ENCODE measurements at regions not wholly inside any gene's neighbourhood (a gene's known extent, or its start where the extent isn't known, plus 50 kb on each side); places are given as distances from the start of the nearest gene placed in this dataset.
A peak's percentile ranks its signal among the peaks of the same experiment; 100 is the strongest.

DNA sequence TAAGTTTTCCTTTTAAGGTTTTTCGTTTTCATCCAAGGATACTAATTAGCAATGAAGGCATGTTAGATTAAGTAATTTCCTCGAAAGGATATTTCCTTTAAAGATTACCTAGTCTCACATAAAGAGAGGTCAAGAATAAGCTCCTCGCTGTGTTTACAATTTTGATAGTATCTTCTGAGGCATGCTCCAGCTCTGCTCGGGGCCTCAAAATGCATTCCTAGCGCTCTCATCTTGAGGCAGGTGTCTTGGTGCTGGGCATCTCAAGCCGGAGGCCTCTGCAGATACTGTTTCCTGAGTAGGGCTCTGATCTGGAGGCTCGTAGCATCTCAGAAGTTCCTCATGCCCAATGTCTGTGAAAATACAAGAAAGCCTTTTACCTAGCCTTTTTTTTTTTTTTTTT lies 128.6 kb upstream of the SNX19 start:
- WGBS (ENCODE audit: insufficient coverage) = 89% methylated on average over 6 of the region's 7 CpGs
- no peak for DNase-seq
- ChIA-PET CTCF (interaction anchor here (0.6 kb wide), 1 partner anchor 1244 kb away, joined by 4 read pairs; no protein-coding TSS in a partner anchor), POLR2A (no interaction called here)
- Histone ChIP-seq H3K27me3 (replicated peaks in 2 of 5; ENCODE audit: control insufficient read depth in 4 of 5, insufficient read depth in 5 of 5, low read length in 4 of 5) (peaks cover 0 to 13% (median 2%) of the 10 kb centered on the region in 5 experiments), H3K36me3 (ENCODE audit: control insufficient read depth in 4 of 4, insufficient read depth in 4 of 4, low read length in 3 of 4) (no peaks in the 10 kb centered on the region), H3K4me1 (ENCODE audit: control extremely low read depth in 1 of 4, control insufficient read depth in 4 of 4, insufficient read depth in 4 of 4, low read length in 3 of 4) (no peaks in the 10 kb centered on the region), H3K4me3 (ENCODE audit: control insufficient read depth in 1 of 7, extremely low read depth in 1 of 7, insufficient read depth in 4 of 7, low read depth in 2 of 7, low read length in 6 of 7) (no peak overlapping the region), H3K9me3 (ENCODE audit: control extremely low read depth in 1 of 5, control insufficient read depth in 4 of 5, insufficient read depth in 2 of 5, low read depth in 1 of 5, low read length in 4 of 5) (peaks cover 0 to 2% (median 0%) of the 10 kb centered on the region in 5 experiments), H3K27ac (ENCODE audit: insufficient read depth in 1 of 2, low read depth in 1 of 2, low read length in 2 of 2, poor library complexity in 1 of 2, severe bottlenecking in 2 of 2) (no peak overlapping the region)

DNA sequence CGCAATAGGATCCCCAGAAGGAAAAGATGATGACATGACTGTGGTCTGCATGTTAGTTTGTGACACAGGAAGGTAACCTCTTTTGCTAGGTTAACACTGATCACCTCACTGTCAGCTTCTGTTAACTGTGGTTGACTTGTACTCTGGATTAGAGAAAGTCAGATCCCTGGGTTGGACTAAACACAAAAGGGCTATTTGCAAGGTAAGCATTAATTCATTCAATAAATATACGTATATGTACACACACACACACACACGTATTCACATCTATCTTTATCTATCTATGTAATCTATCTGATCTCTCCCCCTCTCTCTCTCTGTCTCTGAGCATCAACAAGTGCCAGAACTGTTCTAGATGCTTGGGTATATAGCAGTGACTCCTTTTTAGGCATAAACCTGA lies 136.1 kb upstream of the SNX19 start:
- POLR2A ChIA-PET = no interaction called here
- Histone ChIP-seq H3K9me3 (ENCODE audit: control extremely low read depth in 1 of 5, control insufficient read depth in 4 of 5, insufficient read depth in 2 of 5, low read depth in 1 of 5, low read length in 4 of 5) (peaks cover 0 to 2% (median 0%) of the 10 kb centered on the region in 5 experiments), H3K36me3 (ENCODE audit: control insufficient read depth in 4 of 4, insufficient read depth in 4 of 4, low read length in 3 of 4) (no peaks in the 10 kb centered on the region), H3K4me1 (ENCODE audit: control extremely low read depth in 1 of 4, control insufficient read depth in 4 of 4, insufficient read depth in 4 of 4, low read length in 3 of 4) (no peaks in the 10 kb centered on the region), H3K27me3 (replicated peaks in 2 of 5; ENCODE audit: control insufficient read depth in 4 of 5, insufficient read depth in 5 of 5, low read length in 4 of 5) (peaks cover 2 to 33% (median 8%) of the 10 kb centered on the region in 5 experiments), H3K4me3 (ENCODE audit: control insufficient read depth in 1 of 7, extremely low read depth in 1 of 7, insufficient read depth in 4 of 7, low read depth in 2 of 7, low read length in 6 of 7) (no peak overlapping the region), H3K27ac (ENCODE audit: insufficient read depth in 1 of 2, low read depth in 1 of 2, low read length in 2 of 2, poor library complexity in 1 of 2, severe bottlenecking in 2 of 2) (no peak overlapping the region)
- CTCF ChIA-PET = no interaction called here
- WGBS (ENCODE audit: insufficient coverage) = 93% methylated on average over 2 of the region's 3 CpGs
- no peak for DNase-seq

- Histone ChIP-seq H3K9me3 (ENCODE audit: control extremely low read depth in 1 of 5, control insufficient read depth in 4 of 5, insufficient read depth in 2 of 5, low read depth in 1 of 5, low read length in 4 of 5) (no peaks in the 10 kb centered on the region), H3K36me3 (ENCODE audit: control insufficient read depth in 4 of 4, insufficient read depth in 4 of 4, low read length in 3 of 4) (no peaks in the 10 kb centered on the region), H3K4me3 (ENCODE audit: control insufficient read depth in 1 of 7, extremely low read depth in 1 of 7, insufficient read depth in 4 of 7, low read depth in 2 of 7, low read length in 6 of 7) (no peak overlapping the region), H3K4me1 (ENCODE audit: control extremely low read depth in 1 of 4, control insufficient read depth in 4 of 4, insufficient read depth in 4 of 4, low read length in 3 of 4) (no peaks in the 10 kb centered on the region), H3K27ac (ENCODE audit: insufficient read depth in 1 of 2, low read depth in 1 of 2, low read length in 2 of 2, poor library complexity in 1 of 2, severe bottlenecking in 2 of 2) (no peak overlapping the region), H3K27me3 (replicated peaks in 2 of 5; ENCODE audit: control insufficient read depth in 4 of 5, insufficient read depth in 5 of 5, low read length in 4 of 5) (peaks cover 2 to 29% (median 10%) of the 10 kb centered on the region in 5 experiments)
- no peak for DNase-seq
- ChIA-PET CTCF (interaction anchor here (1.4 kb wide), 1 partner anchor 9 kb away, joined by 3 read pairs; no protein-coding TSS in a partner anchor), POLR2A (no interaction called here)
- 50% methylated on average over 1 of the region's 2 CpGs for WGBS (ENCODE audit: insufficient coverage)
Measured at GRCh38 chr11:131056036-131056435, 139.8 kb upstream of the SNX19 start.

DNA sequence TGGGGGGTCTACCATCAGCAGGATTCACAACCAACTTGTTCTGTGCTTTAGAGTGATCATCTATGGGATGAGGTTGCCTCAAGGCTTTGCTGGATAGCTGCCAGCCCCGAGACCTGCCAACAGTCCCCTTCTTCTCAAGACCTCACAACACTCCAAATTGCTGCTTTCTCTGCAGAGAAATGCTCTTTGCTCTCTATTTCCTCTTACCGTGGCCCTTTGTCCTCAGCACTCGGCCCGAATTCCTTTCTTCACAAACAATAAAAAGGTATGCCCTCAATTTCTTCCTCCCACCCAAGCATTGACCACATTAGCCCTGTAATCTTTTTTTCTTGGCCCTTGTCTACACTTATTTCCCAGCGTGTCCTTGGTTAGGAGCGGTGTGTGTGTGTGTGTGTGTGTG lies 147.4 kb upstream of the SNX19 start:
- Histone ChIP-seq H3K36me3 (ENCODE audit: control insufficient read depth in 4 of 4, insufficient read depth in 4 of 4, low read length in 3 of 4) (no peaks in the 10 kb centered on the region), H3K9me3 (ENCODE audit: control extremely low read depth in 1 of 5, control insufficient read depth in 4 of 5, insufficient read depth in 2 of 5, low read depth in 1 of 5, low read length in 4 of 5) (no peaks in the 10 kb centered on the region), H3K27me3 (replicated peaks in 2 of 5; ENCODE audit: control insufficient read depth in 4 of 5, insufficient read depth in 5 of 5, low read length in 4 of 5) (peaks cover 0 to 12% (median 6%) of the 10 kb centered on the region in 5 experiments), H3K4me1 (ENCODE audit: control extremely low read depth in 1 of 4, control insufficient read depth in 4 of 4, insufficient read depth in 4 of 4, low read length in 3 of 4) (no peaks in the 10 kb centered on the region), H3K27ac (ENCODE audit: insufficient read depth in 1 of 2, low read depth in 1 of 2, low read length in 2 of 2, poor library complexity in 1 of 2, severe bottlenecking in 2 of 2) (no peak overlapping the region), H3K4me3 (ENCODE audit: control insufficient read depth in 1 of 7, extremely low read depth in 1 of 7, insufficient read depth in 4 of 7, low read depth in 2 of 7, low read length in 6 of 7) (no peak overlapping the region)
- POLR2A ChIA-PET = no interaction called here
- DNase-seq = no peak
- 90% methylated on average over 3 of the region's 6 CpGs for WGBS (ENCODE audit: insufficient coverage)
- CTCF ChIA-PET = interaction anchor here (1.0 to 6.6 kb wide), 5 partner anchors 154 to 613 kb away, joined by 3 to 58 read pairs (median 3); no protein-coding TSS in a partner anchor

- DNase-seq = peak; percentile 44 to 68 (median 55)
- Histone ChIP-seq H3K4me3 (ENCODE audit: control insufficient read depth in 1 of 7, extremely low read depth in 1 of 7, insufficient read depth in 4 of 7, low read depth in 2 of 7, low read length in 6 of 7) (no peak overlapping the region), H3K4me1 (ENCODE audit: control extremely low read depth in 1 of 4, control insufficient read depth in 4 of 4, insufficient read depth in 4 of 4, low read length in 3 of 4) (no peaks in the 10 kb centered on the region), H3K27ac (ENCODE audit: insufficient read depth in 1 of 2, low read depth in 1 of 2, low read length in 2 of 2, poor library complexity in 1 of 2, severe bottlenecking in 2 of 2) (no peak overlapping the region), H3K36me3 (ENCODE audit: control insufficient read depth in 4 of 4, insufficient read depth in 4 of 4, low read length in 3 of 4) (no peaks in the 10 kb centered on the region), H3K9me3 (ENCODE audit: control extremely low read depth in 1 of 5, control insufficient read depth in 4 of 5, insufficient read depth in 2 of 5, low read depth in 1 of 5, low read length in 4 of 5) (no peaks in the 10 kb centered on the region), H3K27me3 (replicated peaks in 2 of 5; ENCODE audit: control insufficient read depth in 4 of 5, insufficient read depth in 5 of 5, low read length in 4 of 5) (peaks cover 0 to 12% (median 5%) of the 10 kb centered on the region in 5 experiments)
- POLR2A ChIA-PET = no interaction called here
- 13% methylated on average over 7 of the region's 12 CpGs for WGBS (ENCODE audit: insufficient coverage)
- CTCF ChIA-PET = interaction anchor here (0.7 to 6.6 kb wide), 25 partner anchors 15 to 1093 kb away, joined by 3 to 58 read pairs (median 4); no protein-coding TSS in a partner anchor
Measured at GRCh38 chr11:131064373-131064991, 148.2 kb upstream of the SNX19 start.

DNA sequence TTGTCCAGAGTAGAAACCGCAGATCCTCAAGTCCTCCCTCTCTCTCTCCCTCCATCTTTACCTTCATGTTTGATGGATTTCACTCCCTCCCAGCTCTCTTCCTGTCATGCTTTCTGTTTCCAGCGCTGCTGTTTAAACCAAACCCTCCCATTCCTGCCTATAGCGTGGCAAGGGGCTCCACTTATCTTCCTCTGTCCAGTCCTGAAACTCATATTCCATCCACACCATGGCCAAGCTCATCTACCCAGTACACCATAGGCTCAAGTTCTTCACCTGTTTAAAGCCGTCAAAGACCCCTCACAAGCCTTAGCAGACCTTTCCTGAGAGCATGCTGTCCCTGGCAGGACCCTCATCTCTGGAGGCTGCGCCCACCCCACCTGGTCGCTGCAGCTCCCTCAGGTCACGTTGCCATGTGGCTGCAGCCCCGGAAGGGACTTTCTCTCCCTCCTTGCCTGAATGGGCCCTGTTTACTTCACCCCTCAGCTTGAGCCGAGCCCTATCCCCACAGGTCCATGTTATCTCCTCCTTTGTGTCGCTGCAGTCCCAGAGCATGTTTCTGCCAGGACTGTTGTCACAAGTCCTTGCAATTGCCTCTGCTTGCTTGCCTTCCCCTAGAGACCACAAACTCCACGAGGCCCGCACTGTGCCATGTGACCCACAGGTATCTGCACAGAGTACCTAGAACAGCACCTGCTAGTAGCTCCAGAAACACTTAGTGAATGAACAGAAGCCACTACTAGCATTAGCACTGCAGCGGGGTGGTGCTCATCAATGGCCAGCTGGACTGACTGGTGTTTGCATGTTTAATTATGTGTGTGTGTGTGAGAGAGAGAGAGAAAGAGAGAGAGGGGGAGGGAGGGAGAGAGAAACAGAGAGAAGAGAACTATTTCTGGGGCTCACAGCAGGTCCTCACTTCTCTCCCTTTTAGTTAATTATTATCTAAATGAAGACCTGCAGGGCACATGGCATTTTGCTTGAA lies 149.4 kb upstream of the SNX19 start:
- peaks cover 0 to 12% (median 5%) of the 10 kb centered on the region in 5 experiments for H3K27me3 ChIP-seq (replicated peaks in 2 of 5; ENCODE audit: control insufficient read depth in 4 of 5, insufficient read depth in 5 of 5, low read length in 4 of 5)
- no peak overlapping the region for H3K4me3 ChIP-seq (ENCODE audit: control insufficient read depth in 1 of 7, extremely low read depth in 1 of 7, insufficient read depth in 4 of 7, low read depth in 2 of 7, low read length in 6 of 7)
- ChIA-PET CTCF (interaction anchor here (1.2 to 6.6 kb wide), 14 partner anchors 14 to 617 kb away, joined by 3 to 58 read pairs (median 4); no protein-coding TSS in a partner anchor), POLR2A (no interaction called here)
- no peak for DNase-seq
- H3K36me3 ChIP-seq (ENCODE audit: control insufficient read depth in 4 of 4, insufficient read depth in 4 of 4, low read length in 3 of 4) = no peaks in the 10 kb centered on the region
- WGBS (ENCODE audit: insufficient coverage) = 77% methylated on average over 11 of the region's 13 CpGs
- no peaks in the 10 kb centered on the region for H3K9me3 ChIP-seq (ENCODE audit: control extremely low read depth in 1 of 5, control insufficient read depth in 4 of 5, insufficient read depth in 2 of 5, low read depth in 1 of 5, low read length in 4 of 5)
- H3K4me1 ChIP-seq (ENCODE audit: control extremely low read depth in 1 of 4, control insufficient read depth in 4 of 4, insufficient read depth in 4 of 4, low read length in 3 of 4) = no peaks in the 10 kb centered on the region
- H3K27ac ChIP-seq (ENCODE audit: insufficient read depth in 1 of 2, low read depth in 1 of 2, low read length in 2 of 2, poor library complexity in 1 of 2, severe bottlenecking in 2 of 2) = no peak overlapping the region
